Ishikawa (cell line): ENCODE measurements at regions not wholly inside any gene's neighbourhood (a gene's known extent, or its start where the extent isn't known, plus 50 kb on each side); places are given as distances from the start of the nearest gene placed in this dataset.

ENCODE experiments used
- CEBPB ChIP-seq: IDR thresholded peaks from 2 replicates; pipeline ENCODE4 v1.6.1; 2012
- EP300 ChIP-seq: IDR thresholded peaks from 2 replicates; pipeline ENCODE4 v1.6.1; 2012; ENCODE audit warnings: borderline replicate concordance
- FOXM1 ChIP-seq: IDR thresholded peaks from 2 replicates; pipeline ENCODE4 v1.6.1; 2012; ENCODE audit warnings: low read depth, borderline replicate concordance
- MAX ChIP-seq: IDR thresholded peaks from 2 replicates; pipeline ENCODE4 v1.6.1; 2012
- REST ChIP-seq: IDR thresholded peaks from 2 replicates; pipeline ENCODE4 v1.6.1; 2012; ENCODE audit warnings: low read depth, mild to moderate bottlenecking
- TAF1 ChIP-seq: IDR thresholded peaks from 2 replicates; pipeline ENCODE4 v1.6.1; 2012; ENCODE audit warnings: low read depth, mild to moderate bottlenecking

- no peak for TF ChIP-seq MAX
- no peak for TF ChIP-seq TAF1
- no peak for TF ChIP-seq EP300
- no peak for TF ChIP-seq CEBPB
- TF ChIP-seq REST: no peak
- TF ChIP-seq FOXM1: no peak
Observed at GRCh38 chr20:58155148-58155925, 73.1 kb downstream of the ANKRD60 start.
